GDM1 (cell line): ENCODE measurements at regions not wholly inside any gene's neighbourhood (a gene's known extent, or its start where the extent isn't known, plus 50 kb on each side); places are given as distances from the start of the nearest gene placed in this dataset.
A peak's percentile ranks its signal among the peaks of the same experiment; 100 is the strongest.
"Not testable (repeated sequence)": the region's sequence is repeated elsewhere in the genome, so short reads cannot be mapped to it uniquely, and the experiment has no call there.

ENCODE experiments used
- DNase-seq: peaks from one replicate; lab custom pipeline; 2025; lab: John Stamatoyannopoulos, UW

GRCh38 chr11:3444420-3444744, 65.4 kb upstream of the ZNF195 start:
- not testable (repeated sequence) for DNase-seq

DNA sequence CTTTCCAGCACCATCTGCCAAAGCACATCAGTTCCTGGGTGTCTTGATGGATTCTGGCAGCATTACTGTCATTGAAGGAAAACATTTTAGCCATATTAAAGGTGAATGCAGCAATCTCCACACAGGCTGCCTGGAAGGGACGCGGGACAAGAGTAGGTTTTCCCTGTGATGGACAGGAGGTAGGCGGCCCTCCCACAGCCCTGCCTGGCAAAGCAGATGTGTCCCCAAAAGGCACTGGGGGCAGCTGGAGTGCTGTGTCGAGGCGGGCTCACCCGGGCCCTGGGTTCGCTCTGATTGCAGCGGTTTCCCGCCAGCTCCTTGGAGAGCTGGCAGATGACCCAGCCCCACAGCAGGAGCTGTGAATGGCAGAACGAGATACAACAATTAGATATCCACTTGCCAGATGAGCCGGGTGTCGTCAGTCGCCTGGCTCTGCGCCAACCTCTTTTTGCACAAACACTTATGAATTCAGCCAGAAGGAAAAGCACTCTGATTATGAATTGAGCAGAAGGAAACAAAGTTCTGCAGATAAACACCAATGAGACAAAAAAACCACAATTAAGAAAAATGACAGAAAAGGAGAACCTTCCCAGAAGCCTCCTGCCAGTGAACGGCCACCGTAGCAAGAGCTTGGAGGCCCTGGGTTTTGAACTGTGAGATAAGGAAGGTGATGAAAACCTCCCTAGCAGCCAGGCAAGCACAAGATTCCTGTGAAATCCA, 64.9 kb upstream of the ZNF195 start:
- DNase-seq, result not testable (repeated sequence)

- peak; percentile 14 for DNase-seq
These were observed 58.5 kb upstream of the ZNF195 start for GRCh38 chr11:3437441-3437840.

DNA sequence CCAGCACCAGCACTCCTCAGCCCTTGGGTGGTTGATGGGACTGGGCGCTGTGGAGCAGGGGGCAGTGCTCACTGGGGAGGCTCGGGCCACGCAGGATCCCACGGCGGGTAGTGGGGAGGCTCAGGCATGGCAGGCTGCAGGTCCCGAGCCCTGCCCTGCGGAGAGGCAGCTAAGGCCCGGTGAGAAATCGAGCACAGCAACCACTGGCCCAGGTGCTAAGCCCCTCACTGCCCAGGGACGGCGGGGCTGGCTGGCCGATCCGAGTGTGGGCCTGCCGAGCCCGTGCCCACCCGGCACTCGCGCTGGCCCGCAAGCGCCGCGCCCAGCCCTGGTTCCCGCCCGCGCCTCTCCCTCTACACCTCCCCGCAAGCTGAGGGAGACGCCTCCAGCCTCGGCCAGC, 56.0 kb upstream of the ZNF195 start:
- no peak for DNase-seq

DNA sequence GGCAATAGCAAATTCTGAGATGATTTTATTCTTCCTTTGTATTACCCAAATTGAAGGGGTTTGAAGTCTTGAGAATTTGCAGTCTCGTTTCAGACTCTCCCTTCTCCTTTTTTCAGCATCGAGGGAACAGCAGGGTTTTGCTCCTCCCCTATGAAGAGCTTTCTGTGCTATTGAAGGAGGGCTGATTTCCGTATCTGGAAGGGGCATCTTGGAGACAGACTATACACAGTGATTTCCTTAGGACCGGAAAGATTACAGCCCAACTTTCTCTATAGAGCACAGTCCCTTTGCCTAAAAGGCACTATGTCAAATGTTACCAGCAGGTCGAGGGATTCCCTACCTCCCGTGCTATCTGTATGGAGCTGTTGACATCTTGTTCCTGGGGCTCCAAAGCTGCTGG, 50.2 kb upstream of the ZNF195 start:
- DNase-seq, result not testable (repeated sequence)
